Activated T-cell treated with anti-CD3 and anti-CD28 coated beads, Interleukin-2, amount 50 U/mL, for 1 hour (primary cell): ENCODE measurements at regions not wholly inside any gene's neighbourhood (a gene's known extent, or its start where the extent isn't known, plus 50 kb on each side); places are given as distances from the start of the nearest gene placed in this dataset.
"Not testable (repeated sequence)": the region's sequence is repeated elsewhere in the genome, so short reads cannot be mapped to it uniquely, and the experiment has no call there.

Experiments
- DNase-seq: peaks from one replicate; pipeline ENCODE4 v3.0.0-alpha.2; 2020

- DNase-seq, result no peak
Observed at GRCh38 chr16:59350670-59351069, 616.6 kb upstream of the GOT2 start.

- no peak for DNase-seq
Observed at GRCh38 chr16:59342669-59343068, 608.6 kb upstream of the GOT2 start.

- DNase-seq, result no peak
Observed at GRCh38 chr16:59341368-59341767, 607.3 kb upstream of the GOT2 start.

GRCh38 chr16:59339871-59340270, 605.8 kb upstream of the GOT2 start:
- DNase-seq, result no peak

GRCh38 chr16:59336136-59336695, 602.1 kb upstream of the GOT2 start:
- DNase-seq, result no peak

- not testable (repeated sequence) for DNase-seq
Observed at GRCh38 chr16:59331708-59332107, 597.6 kb upstream of the GOT2 start.

- DNase-seq, result no peak
Observed at GRCh38 chr16:59330019-59330670, 596.0 kb upstream of the GOT2 start.

- no peak for DNase-seq
Observed at GRCh38 chr16:59328961-59329360, 594.8 kb upstream of the GOT2 start.

GRCh38 chr16:59327894-59328293, 593.8 kb upstream of the GOT2 start:
- DNase-seq, result no peak

GRCh38 chr16:59326955-59327354, 592.8 kb upstream of the GOT2 start:
- DNase-seq, result no peak

- DNase-seq, result no peak
Observed at GRCh38 chr16:59324462-59324861, 590.3 kb upstream of the GOT2 start.

- no peak for DNase-seq
Observed at GRCh38 chr16:59320657-59321056, 586.5 kb upstream of the GOT2 start.

- DNase-seq, result no peak
Observed at GRCh38 chr16:59319871-59320270, 585.8 kb upstream of the GOT2 start.

GRCh38 chr16:59305850-59306249, 571.7 kb upstream of the GOT2 start:
- DNase-seq, result no peak

GRCh38 chr16:59296888-59297287, 562.8 kb upstream of the GOT2 start:
- no peak for DNase-seq

- DNase-seq, result no peak
Observed at GRCh38 chr16:59295993-59296736, 562.0 kb upstream of the GOT2 start.

GRCh38 chr16:59295474-59295873, 561.4 kb upstream of the GOT2 start:
- DNase-seq, result no peak

GRCh38 chr16:59290718-59291117, 556.6 kb upstream of the GOT2 start:
- no peak for DNase-seq

- DNase-seq, result no peak
Observed at GRCh38 chr16:59289151-59289550, 555.0 kb upstream of the GOT2 start.

- DNase-seq, result no peak
Observed at GRCh38 chr16:59274141-59274540, 540.0 kb upstream of the GOT2 start.

- no peak for DNase-seq
Observed at GRCh38 chr16:59263955-59264354, 529.8 kb upstream of the GOT2 start.

GRCh38 chr16:59260892-59261291, 526.8 kb upstream of the GOT2 start:
- no peak for DNase-seq

GRCh38 chr16:59259950-59260319, 525.8 kb upstream of the GOT2 start:
- DNase-seq, result no peak
